Fibroblast of skin of back (primary cell): ENCODE measurements at regions not wholly inside any gene's neighbourhood (a gene's known extent, or its start where the extent isn't known, plus 50 kb on each side); places are given as distances from the start of the nearest gene placed in this dataset.

Experiments
- DNase-seq: peaks from one replicate; pipeline ENCODE4 v3.0.0-alpha.2; 2013

DNA sequence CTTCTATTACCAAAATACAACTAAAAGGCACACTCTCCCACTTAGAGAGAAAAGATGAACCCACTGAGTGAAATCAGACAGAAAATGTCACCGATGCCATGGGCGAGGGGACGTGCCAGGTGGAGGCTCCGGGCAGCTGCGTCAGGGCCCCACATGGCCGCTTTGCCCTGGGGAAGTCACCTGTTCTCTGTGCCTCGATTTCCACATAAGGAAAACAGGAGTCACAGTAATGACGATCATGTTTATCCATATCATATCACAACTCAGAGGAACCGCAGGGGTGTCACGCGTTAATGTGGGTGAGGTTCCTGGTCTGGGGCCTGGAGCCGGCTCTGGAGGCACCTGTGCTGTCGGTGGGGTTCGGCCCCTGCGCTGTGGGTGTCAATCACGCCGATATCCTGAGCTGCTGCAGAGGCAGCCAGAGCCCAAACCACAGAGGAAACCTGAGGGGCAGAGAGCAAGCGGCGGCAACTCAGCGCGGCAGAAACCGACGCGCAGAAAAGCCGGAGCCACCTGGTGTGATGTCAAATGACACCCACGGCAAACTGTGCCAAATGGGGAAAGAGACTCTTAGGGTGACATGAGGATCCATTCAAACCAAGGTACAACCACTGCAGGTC is 243.7 kb downstream of the BRD1 start:
- no peak for DNase-seq

DNA sequence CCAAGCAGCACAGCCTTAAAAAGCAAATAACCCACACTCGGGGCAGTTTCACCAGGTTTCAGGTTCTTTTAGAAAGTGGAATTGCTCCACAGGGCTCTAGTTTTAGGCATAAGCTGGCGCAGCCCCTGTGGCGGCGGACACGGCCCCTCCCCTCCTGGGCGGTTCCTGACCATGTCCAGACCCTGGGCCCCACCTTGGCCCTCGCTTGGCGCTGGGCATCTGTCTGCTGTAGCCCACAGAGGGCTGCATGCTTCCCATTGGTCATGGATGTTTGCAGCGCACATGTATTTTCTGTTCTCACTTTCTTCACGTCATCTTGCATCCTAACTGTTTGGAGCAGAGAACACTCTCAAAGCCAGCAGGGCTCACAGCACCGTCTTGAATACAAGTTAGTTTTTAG is 244.3 kb downstream of the BRD1 start:
- no peak for DNase-seq

DNA sequence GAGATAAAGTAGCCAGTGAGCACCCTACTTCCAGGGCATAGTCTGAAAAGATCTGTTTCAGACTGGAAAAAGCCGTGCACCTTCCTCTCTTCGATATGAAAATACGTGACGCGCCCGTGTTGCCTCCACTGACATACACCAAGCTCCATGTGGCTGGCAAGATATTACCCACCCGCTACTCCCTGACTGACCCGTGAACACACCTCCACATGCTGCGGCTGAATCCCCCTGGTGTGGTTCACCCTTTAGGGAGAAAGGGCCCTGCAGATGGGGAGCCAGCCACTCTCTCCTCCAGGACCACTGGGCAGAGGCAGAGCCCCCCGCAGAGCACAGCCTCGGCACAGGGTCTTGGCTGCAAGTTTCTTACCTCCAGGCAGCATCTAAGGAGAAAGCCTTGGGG is 245.0 kb downstream of the BRD1 start:
- no peak for DNase-seq

DNA sequence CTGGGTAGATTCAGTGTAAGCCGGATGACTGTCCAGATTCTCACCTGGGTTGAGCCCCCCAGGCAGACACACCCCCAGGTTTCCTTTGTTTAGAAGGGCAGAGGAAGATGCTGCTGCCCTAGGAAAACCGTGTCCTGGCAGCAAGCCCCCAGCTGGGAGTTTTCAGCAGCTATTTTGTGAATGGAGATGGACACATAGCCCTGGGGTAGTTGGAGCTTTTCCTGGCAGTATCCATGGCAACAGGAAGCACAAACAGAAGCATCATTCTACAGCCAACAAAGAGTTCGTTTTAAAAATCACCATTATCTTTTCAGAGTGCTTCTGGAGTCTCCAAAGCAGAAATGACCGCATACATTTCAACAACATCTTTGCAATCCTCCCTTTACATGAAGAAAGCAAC is 245.5 kb downstream of the BRD1 start:
- DNase-seq = no peak

DNA sequence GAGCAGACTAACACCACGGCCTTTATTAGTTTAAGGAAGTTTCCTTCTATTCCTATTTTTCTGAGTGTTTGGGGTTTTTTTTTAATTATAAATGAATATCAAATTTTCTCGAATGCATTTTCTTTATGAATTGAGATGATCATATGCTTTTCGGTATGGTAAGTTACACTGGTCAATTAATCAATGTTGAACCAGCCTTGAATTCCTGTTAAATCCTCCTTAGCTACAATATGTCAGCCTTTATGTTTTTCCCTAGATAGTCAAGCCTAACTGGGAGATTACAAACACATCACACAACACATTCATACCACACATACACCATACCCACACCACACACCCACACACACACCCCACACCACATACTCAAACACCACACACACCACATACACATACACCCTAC is 247.6 kb downstream of the BRD1 start:
- no peak for DNase-seq

DNA sequence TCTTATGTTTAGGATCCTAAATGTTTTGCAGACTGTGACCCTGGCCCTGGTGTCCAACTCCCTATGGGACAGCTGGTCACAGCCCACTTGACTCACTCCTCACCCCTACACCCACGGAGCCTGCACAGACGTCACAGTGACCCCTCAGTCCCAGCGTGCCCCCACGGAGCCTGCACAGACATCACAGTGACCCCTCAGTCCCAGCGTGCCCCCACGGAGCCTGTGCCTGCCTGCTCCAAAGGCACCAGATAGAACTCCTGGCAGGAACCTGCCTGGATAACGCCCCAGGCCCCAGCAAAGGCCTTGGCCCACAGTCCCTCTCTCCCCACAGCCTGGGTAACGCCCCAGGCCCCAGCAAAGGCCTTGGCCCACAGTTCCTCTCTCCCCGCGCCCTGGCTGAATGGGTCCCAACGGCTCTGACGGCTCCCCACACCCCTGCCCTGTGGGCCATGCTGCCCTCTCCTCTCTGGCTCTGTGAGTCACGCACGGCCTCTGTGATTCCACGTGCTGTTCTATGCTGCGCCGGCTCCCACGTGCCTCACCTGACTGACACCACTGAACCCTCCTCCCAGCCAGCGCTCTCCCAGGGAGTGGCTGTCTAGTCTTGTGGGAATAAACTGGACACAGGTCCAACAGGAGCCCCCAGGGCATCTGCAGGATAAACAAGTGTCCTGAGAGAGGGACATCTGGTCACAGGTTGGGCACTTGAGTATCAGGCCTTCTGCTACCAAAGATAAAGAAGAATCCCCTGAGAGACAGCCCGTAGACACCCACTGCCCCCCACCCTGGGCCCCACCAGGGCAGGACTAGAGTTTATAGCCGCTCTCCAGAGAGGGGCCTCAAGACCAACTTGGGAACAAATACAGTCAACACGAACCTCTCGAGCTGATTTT is 250.3 kb downstream of the BRD1 start:
- no peak for DNase-seq

DNA sequence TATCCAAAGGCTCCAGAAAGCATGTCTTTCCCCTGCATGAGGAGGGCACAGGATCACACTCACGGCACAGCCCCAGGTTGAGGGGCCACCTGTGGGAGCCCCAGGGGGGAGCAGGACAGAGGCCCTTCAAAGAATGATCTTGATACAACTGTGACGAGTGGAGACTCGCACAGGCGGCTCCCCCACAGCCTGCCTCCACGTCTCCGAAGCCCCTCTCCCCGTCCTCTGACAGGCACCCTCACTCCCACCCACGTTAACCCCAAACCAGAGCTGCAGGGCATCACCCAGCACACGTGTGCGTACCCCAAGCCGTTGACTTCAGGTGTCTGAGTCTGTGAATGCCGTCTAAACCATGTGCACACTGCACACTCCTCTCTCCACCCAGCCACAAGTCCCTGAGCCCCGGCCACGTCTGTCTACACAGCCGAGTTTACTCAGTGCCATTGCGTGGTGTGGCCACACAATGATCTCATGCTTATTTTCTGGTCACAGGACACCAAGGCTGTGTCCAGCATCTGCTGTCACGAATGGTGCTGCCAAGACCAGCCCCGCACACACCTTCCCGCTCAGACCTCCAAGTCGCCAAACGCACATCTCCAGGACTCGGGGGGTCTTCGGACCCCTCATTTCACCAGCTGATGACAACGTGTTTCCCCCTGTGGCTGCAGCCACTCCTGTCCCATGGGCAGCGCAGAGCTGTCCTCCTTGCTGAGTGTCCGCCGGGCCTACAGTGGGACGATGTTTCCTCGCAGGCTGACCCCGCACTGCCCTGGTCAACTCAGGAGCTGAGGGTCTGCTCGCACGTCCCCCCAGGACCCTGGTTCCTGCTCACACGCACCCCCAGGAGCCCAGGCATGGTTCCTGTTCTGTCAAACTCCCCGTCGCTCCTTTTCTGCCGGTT is 251.2 kb downstream of the BRD1 start:
- no peak for DNase-seq

DNA sequence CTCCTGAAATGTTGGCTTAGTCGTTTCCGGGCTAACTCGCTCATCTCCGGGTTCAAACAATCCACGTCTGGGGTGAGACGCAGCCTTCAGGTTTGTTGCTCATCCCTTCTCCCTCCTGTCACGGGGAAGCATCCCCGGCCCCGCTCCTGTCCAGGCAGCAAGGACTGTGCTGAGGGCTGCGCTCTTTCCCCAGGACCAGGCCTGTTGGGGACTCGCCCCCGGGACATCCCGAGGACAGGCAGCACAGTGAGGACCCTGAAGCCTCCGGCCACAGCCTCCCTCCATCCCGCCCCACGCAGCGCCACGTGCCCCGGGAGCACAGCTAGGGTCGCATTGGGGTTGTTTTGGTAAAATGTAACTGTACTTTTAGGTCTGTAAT is 252.0 kb downstream of the BRD1 start:
- DNase-seq = no peak

DNA sequence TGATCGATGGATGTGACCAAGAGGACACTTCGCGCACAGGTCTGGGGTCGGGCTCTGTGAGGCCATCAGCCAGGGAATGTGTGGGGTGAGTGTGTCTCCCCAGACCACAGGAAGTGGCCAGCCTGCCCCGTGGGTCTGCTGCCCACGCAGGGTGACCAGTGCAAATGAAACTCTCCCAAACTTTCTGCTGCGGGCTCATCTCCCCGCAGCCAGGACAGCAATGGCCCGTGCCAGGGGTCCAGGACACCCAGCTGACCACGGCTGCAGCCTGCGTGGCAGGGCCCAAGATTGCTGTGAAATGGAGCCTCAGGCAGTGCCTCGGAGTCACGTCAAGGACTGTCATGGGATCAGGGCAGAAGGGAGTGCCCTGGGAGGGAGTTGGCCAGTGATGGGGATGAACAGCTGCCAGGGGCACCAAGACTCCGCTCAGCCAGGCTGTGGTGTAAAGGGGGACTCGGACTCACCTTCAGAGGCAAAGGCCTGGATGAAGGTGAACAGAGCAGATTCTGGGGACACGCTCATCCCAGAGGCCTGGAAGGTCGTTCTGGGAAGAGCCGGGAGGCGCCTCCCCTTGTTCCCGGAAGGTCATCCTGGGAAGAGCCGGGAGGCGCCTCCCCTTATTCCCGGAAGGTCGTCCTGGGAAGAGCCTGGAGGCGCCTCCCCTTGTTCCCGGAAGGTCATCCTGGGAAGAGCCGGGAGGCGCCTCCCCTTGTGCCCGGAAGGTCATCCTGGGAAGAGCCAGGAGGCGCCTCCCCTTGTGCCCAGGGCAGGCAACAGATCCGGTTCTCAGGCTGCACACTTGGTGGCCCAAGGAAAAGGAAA is 252.6 kb downstream of the BRD1 start:
- DNase-seq = no peak

DNA sequence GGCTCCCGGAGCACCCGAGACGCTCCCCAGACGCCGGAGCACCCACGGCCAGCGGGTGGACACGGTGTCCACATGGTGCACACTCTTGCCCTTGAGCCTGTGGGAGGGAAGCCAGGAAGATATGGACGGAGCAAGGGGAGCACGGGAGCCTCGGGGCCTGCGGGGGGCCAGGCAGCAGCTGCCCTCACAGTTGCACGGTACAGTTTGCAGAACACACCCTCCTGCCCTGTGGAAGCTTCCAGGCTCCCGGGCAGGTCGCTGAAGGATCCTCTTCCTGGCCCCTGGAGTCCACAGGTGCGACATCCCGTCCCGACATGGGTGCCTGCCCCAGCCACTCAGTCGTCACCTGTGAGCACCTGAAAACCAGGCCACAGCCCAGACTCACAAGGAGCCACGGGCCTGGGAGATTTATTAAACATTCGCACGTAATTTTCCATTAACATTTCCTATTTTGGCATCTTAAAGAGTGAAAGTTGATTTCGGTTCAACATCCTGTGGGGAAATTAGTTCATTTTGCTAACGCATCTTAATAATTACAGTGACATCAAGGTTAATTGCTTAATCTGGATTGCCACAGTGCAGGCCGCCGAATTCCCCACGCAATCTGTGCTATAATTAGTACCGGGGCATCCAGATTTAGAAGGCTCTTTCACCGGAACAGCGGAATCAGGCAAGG is 253.3 kb downstream of the BRD1 start:
- no peak for DNase-seq

DNA sequence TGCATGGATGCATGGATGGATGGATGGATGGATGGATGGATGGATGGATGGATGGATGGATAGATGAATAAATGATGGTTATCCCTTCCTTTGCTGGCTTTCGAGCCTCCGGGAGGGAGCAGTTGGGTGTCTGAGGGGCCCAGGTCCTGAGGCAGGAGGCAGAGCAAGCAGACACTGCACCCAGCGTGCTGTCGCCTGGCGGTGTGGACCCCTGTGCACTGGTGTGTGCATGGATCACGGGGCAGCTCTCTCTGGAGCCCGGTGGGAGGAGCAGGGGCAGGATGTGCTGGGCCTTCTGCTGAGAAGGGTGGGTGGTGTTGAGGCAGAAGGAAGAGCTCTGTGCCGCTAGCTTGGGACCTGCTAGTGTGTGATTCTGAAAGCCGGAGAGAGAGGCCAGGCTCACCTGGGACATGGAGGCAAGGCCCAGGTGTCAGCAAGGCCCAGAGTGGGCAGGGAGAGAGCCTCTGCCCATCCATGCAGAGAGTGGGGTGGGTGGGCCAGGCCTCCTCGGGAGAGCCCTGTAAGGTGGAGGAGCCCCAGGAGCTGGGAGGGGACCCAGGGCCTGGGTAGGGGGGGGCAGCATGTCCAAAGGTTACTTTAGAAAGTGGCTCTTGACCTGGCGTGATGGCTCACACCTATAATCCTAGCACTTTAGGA is 254.4 kb downstream of the BRD1 start:
- DNase-seq = no peak

DNA sequence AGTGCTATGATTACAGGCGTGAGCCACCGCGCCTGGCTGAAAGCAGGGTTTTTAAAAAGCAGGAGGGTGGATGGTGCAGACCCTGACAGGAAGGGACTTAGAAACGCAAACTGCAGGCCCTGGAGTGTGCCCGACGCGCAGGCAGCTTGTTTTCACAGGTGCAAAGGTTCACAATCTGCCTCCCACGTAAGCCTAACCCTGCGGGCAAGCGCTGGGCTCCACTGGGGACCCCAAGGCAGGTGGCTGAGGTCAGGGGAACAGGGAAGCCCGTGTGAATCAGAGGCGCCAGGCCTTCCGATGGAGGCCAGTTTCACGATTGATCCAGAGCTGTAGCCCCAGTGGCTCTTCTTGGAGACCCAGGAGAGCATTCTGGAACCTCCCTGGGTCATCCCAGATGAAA is 256.3 kb downstream of the BRD1 start:
- no peak for DNase-seq

DNA sequence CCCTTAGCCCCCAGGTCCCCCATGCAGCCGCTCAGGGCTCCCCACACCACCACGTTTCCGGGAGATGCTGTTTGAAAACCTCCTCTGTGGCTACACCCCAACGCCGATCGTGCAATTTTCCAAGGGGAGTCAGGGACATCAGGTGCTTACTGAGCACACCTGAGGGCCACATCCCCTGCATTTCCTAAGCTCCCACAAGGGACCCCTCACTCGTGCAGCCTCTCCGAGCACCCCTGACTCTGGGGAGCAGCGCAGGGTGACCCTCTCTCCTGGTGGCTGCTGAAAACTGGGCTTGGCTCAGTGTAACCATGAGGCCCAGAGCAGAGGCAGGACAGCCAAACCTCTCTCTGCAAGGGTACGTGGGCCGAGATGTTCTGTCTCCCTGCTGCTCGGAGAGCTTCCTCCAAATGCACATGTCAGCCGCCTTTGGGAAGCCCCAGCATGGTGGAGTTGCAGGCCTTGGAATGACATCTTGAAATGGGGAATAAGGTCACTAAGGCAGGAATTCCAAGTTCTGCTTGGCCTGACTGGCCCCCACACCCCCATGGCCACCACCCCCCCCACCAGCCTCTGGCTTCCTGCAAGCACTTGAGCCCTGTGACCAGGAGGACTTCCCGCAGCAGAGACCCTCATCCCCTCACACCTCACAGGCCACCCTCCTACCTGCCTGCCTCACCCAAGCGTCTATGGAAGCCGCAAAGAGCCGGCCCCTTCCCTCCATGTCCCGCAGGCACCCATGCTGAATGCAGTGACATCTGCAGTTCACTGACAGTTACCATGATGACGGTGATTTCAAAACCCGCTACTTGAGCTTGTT is 257.4 kb downstream of the BRD1 start:
- no peak for DNase-seq

DNA sequence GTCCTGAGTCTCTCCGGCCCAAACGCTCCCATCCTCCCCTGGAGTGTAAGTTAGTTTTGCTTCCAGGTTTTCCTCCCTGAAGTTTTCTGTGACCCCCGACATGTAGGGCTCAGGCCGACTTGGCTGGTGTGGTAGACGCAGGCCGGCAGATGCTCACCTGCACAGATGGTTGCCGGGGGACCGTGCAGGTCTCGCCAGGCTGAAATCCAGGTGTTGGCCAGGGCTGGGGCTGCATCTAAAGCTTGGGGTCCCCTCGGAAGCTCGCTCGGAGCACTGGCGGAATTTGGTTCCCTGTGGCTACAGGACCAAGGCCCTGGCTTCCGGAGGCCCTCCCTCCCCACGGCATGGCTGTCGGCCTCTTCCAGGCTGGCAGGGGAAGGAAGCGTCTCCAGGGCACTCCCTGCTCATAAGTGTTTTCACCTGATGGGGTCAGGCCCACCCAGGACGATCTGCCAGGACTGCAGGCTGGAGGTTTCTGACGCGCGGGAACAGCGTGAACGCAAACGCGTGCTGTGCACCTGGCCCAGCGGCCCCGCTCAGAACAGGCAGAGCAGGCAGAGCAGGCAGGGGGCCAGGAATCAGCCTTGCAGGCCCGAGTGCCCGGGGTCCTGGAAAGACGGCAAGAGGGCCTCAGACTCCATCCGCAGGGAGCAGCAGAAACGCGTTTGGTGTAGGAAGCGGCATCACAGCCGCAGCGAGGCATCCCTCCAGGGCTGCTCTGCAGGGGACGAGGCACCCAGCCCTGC is 258.2 kb downstream of the BRD1 start:
- DNase-seq = no peak

DNA sequence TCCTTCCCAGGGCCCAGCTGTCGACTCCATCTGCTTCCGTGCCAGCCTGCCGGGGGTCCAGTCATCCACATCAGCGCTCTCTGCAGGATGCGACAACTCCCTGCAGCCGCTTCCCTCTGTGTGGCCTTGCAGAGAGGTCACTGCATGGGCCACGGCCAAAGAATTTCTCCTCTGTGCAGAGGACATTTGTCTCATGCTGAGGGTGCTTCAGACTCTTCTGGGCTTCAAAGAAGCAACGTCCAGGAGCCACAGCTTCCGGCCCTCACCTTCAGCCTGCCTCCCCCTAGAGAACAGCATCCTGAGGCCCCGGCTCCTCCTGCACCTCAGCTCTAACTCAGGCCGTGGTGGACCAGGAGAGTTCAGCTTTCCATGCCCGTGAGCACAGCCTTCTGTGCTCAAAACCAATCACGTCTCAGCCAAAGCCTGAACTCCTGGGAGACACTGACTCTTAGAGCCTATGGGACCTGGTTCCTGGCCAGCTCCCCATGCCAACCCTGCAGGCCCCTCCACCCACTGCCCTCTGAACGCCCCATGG is 258.9 kb downstream of the BRD1 start:
- no peak for DNase-seq

DNA sequence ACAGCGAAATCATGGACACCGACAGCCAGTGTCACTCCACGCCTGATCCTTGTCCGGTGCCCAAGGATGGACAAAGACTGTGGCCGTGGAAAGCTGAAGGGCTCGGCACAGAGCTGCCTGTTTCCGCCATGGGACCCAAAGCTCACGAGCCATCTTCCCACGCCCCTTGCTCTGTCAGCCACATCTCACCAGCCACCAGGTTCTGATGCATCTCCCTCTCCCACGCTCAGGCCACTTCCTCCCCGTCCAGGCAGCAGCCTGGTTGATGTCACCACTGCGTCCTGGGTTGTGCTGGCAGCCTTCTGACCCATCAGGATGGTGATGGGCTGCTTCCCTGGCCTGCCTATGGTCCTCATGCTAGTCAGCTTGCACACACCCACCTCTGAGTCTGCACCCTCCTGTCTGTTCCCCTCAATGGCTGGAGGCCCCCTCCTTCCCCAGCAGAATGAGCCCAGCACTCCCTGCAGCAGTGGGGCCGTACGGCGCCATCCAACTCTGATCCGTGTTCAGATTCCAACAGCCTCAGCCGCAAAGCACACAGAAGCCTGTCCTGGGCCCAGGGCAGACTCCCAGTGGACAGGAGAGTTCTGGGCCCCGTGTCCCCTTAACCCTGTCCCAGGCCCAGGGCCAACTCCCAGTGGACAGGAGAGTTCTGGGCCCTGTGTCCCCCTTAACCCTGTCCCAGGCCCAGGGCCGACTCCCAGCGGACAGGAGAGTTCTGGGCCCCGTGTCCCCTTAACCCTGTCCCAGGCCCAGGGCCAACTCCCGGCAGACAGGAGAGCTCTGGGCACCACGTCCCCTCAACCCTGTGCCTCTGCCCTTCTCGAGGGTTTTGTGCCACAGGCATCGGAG is 259.5 kb downstream of the BRD1 start:
- DNase-seq = no peak

DNA sequence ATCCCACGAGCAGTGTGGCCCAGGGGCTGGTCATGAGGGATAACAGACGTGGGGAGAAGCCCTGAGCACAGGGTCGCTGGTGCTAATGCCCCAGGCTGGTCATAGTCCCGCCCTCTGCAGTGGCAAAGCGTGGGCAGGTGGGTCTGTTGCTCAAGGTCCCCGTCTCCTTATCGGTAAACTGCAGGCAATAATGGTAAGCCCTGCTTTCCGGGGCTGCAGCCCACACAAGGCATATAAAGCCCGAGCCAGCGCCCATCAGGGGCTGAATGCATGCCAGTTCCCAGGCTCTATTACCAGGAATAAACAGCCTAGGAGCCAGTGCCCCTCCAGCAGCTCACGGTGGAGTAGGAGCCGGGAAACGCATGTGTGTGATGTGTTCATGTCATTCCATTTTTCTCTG is 261.0 kb downstream of the BRD1 start:
- no peak for DNase-seq

DNA sequence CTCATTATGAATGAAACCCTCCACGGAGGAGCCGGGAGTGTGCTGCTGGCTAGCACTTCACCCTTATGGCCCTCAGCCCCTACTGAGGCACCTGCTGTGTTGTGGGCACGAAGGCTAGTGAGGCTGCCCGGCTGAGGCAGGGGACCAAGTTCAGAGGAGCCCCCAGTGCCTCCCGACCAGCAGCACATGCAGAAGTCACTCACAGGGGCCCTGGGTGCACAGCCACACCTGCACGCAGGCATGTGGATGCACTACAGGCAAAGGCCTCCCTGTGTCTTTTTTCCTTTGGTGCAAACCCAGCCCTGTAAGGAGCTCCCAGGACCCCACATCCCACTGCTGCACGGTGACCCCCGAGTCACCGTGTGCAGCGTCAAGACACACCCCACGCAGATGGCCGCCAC is 261.5 kb downstream of the BRD1 start:
- DNase-seq = no peak

DNA sequence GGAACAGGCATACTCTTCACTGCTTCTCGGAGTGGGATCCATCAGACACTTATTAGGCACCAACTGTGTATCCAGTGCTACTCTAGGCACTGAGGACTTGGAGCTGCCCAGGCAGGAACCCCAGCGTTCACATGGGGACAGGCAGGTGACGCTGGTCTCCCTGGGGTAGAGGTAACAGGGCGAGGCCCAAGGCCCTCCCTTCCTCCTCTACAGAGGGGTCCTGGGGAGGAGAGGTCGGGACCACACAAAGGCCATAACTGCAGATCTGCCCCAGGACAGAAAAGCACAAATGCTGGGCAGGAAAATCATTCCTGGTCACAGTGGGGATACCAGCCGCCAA is 262.2 kb downstream of the BRD1 start:
- no peak for DNase-seq
